ENCODE measurements at regions not wholly inside any gene's neighbourhood (a gene's known extent, or its start where the extent isn't known, plus 50 kb on each side); places are given as distances from the start of the nearest gene placed in this dataset.

- WGBS, 2 donors: 49 to 86% methylated on average over 1 of the region's 1 CpG
- intact Hi-C loops (cut with DNase I; ENCODE audit: low total_unique reads): no loop called here
- no peaks in the 10 kb centered on the region for H3K27me3 ChIP-seq
- H3K4me3 ChIP-seq: no peak overlapping the region
- DNase-seq: no peak
- no peaks in the 10 kb centered on the region for H3K9me3 ChIP-seq
- no peaks in the 10 kb centered on the region for H3K4me1 ChIP-seq
- TF ChIP-seq POLR2A (IDR thresholded peaks at IDR 0.05): no peak
- no peak for TF ChIP-seq CTCF (IDR thresholded peaks at IDR 0.05)
- no peaks in the 10 kb centered on the region for H3K36me3 ChIP-seq (ENCODE audit: low read depth, missing control alignments)
- H3K27ac ChIP-seq: no peak overlapping the region
Observed at GRCh38 chr2:22517141-22517540, 867.8 kb upstream of the KLHL29 start.

- Histone ChIP-seq H3K27me3 (no peaks in the 10 kb centered on the region), H3K27ac (no peak overlapping the region), H3K9me3 (no peaks in the 10 kb centered on the region), H3K36me3 (ENCODE audit: low read depth, missing control alignments) (no peaks in the 10 kb centered on the region), H3K4me3 (no peak overlapping the region), H3K4me1 (no peaks in the 10 kb centered on the region)
- intact Hi-C loops (cut with DNase I; ENCODE audit: low total_unique reads): no loop called here
- DNase-seq: no peak
- TF ChIP-seq POLR2A (IDR thresholded peaks at IDR 0.05) (no peak), CTCF (IDR thresholded peaks at IDR 0.05) (no peak)
Observed at GRCh38 chr2:22518641-22519040, 866.3 kb upstream of the KLHL29 start.

GRCh38 chr2:22520369-22521288, 864.4 kb upstream of the KLHL29 start:
- DNase-seq: no peak
- no peak for TF ChIP-seq CTCF (IDR thresholded peaks at IDR 0.05)
- TF ChIP-seq POLR2A (IDR thresholded peaks at IDR 0.05): no peak
- intact Hi-C loops (cut with DNase I; ENCODE audit: low total_unique reads): no loop called here
- no peaks in the 10 kb centered on the region for H3K9me3 ChIP-seq
- WGBS, 2 donors: 64 to 75% methylated on average over 7 to 8 of the region's 8 CpGs
- no peak overlapping the region for H3K4me3 ChIP-seq
- H3K27ac ChIP-seq: no peak overlapping the region
- no peaks in the 10 kb centered on the region for H3K4me1 ChIP-seq
- H3K36me3 ChIP-seq (ENCODE audit: low read depth, missing control alignments): no peaks in the 10 kb centered on the region
- no peaks in the 10 kb centered on the region for H3K27me3 ChIP-seq

- Histone ChIP-seq H3K4me3 (no peak overlapping the region), H3K27me3 (no peaks in the 10 kb centered on the region), H3K27ac (no peak overlapping the region), H3K9me3 (no peaks in the 10 kb centered on the region), H3K4me1 (no peaks in the 10 kb centered on the region), H3K36me3 (ENCODE audit: low read depth, missing control alignments) (no peaks in the 10 kb centered on the region)
- TF ChIP-seq POLR2A (IDR thresholded peaks at IDR 0.05) (no peak), CTCF (IDR thresholded peaks at IDR 0.05) (no peak)
- intact Hi-C loops (cut with DNase I; ENCODE audit: low total_unique reads): no loop called here
- DNase-seq: no peak
Observed at GRCh38 chr2:22521620-22522019, 863.4 kb upstream of the KLHL29 start.

GRCh38 chr2:22525681-22526080, 859.3 kb upstream of the KLHL29 start:
- Histone ChIP-seq H3K27ac (no peak overlapping the region), H3K9me3 (no peaks in the 10 kb centered on the region), H3K4me1 (no peaks in the 10 kb centered on the region), H3K27me3 (no peaks in the 10 kb centered on the region), H3K36me3 (ENCODE audit: low read depth, missing control alignments) (no peaks in the 10 kb centered on the region), H3K4me3 (no peak overlapping the region)
- no peak for TF ChIP-seq CTCF (IDR thresholded peaks at IDR 0.05)
- no peak for TF ChIP-seq POLR2A (IDR thresholded peaks at IDR 0.05)
- intact Hi-C loops (cut with DNase I; ENCODE audit: low total_unique reads): no loop called here
- DNase-seq: no peak

All from testis (tissue), 2 donors.